WTC11 (cell line): ENCODE measurements at regions not wholly inside any gene's neighbourhood (a gene's known extent, or its start where the extent isn't known, plus 50 kb on each side); places are given as distances from the start of the nearest gene placed in this dataset.

Experiments
- ATAC-seq: fragments of 200-7000 bp; cut with Tn5 transposase; 2 replicates; pipeline ENCODE4 v1.10.0; 2021; ENCODE audit warnings: mild to moderate bottlenecking, moderate library complexity
- CTCF ChIA-PET: fragments of 300-600 bp; sonication (Branson Sonifier 250); formaldehyde crosslinking; loops from one replicate; lab custom pipeline; 2021; ENCODE audit warnings: antibody characterized with exemption; lab: Charles Lee
- POLR2A ChIA-PET: fragments of 350-600 bp; sonication (Branson Sonifier 250); formaldehyde crosslinking; loops from one replicate; lab custom pipeline; 2021; ENCODE audit warnings: antibody characterized with exemption; lab: Charles Lee
- DNase-seq: peaks from one replicate; pipeline ENCODE4 v3.0.0; 2021; ENCODE audit warnings: low spot score
- H3K27ac Mint-ChIP-seq: 2 replicates; pipeline ENCODE4 v1.8.0; 2021; ENCODE audit warnings: mixed read lengths
- H3K27me3 Mint-ChIP-seq: 2 replicates; pipeline ENCODE4 v1.8.0; 2021; ENCODE audit warnings: low read depth, mild to moderate bottlenecking, moderate library complexity, mixed read lengths
- H3K36me3 Mint-ChIP-seq: 2 replicates; pipeline ENCODE4 v1.8.0; 2021; ENCODE audit warnings: mixed read lengths
- H3K4me1 Mint-ChIP-seq: 2 replicates; pipeline ENCODE4 v1.8.0; 2022; ENCODE audit warnings: mixed read lengths
- H3K4me3 Mint-ChIP-seq: 2 replicates; pipeline ENCODE4 v1.8.0; 2021; ENCODE audit warnings: mild to moderate bottlenecking, moderate library complexity, mixed read lengths
- H3K9me3 Mint-ChIP-seq: 2 replicates; pipeline ENCODE4 v1.8.0; 2021; ENCODE audit warnings: mixed read lengths
- ATF1 ChIP-seq: sonication (generic); formaldehyde crosslinking; IDR thresholded peaks from 2 replicates; pipeline ENCODE4 v1.8.1; 2023; ENCODE audit warnings: mild to moderate bottlenecking, moderate library complexity, missing genetic modification reagents
- CBFB ChIP-seq: sonication (generic); formaldehyde crosslinking; IDR thresholded peaks from 2 replicates; pipeline ENCODE4 v1.8.1; 2022; ENCODE audit warnings: mild to moderate bottlenecking, low read depth, missing genetic modification reagents
- ELF4 ChIP-seq: sonication (generic); formaldehyde crosslinking; IDR thresholded peaks from 2 replicates; pipeline ENCODE4 v1.8.1; 2022; ENCODE audit warnings: low read depth, mild to moderate bottlenecking, moderate library complexity, missing genetic modification reagents
- GRHL2 ChIP-seq: fragments of 250-450 bp; sonication (Bioruptor Pico); IDR thresholded peaks from 2 replicates; pipeline ENCODE4 v1.8.0; 2022; ENCODE audit warnings: mild to moderate bottlenecking, moderate library complexity; ENCODE audit not compliant: insufficient replicate concordance, severe bottlenecking
- KAT7 ChIP-seq: sonication (generic); formaldehyde crosslinking; IDR thresholded peaks from 2 replicates; pipeline ENCODE4 v1.8.1; 2023; ENCODE audit warnings: missing genetic modification reagents, mild to moderate bottlenecking, borderline replicate concordance
- MYBL2 ChIP-seq: sonication (generic); formaldehyde crosslinking; IDR thresholded peaks from 2 replicates; pipeline ENCODE4 v1.8.1; 2023; ENCODE audit warnings: mild to moderate bottlenecking, moderate library complexity, missing genetic modification reagents
- ZBTB21 ChIP-seq: sonication (generic); formaldehyde crosslinking; IDR thresholded peaks from 2 replicates; pipeline ENCODE4 v1.8.1; 2023; ENCODE audit warnings: mild to moderate bottlenecking, missing genetic modification reagents, borderline replicate concordance
- ZNF138 ChIP-seq: sonication (generic); formaldehyde crosslinking; conservative IDR thresholded peaks from 2 replicates; pipeline ENCODE4 v1.8.1; 2022; ENCODE audit warnings: mild to moderate bottlenecking, moderate library complexity, missing genetic modification reagents
- TF ChIP-seq, protein P1 (sequence below): sonication (generic); formaldehyde crosslinking; IDR thresholded peaks from 2 replicates; pipeline ENCODE4 v1.8.1; 2023; ENCODE audit warnings: mild to moderate bottlenecking, missing genetic modification reagents
- TF ChIP-seq, protein P2 (sequence below): fragments of 250-450 bp; sonication (Bioruptor Pico); IDR thresholded peaks from 2 replicates; pipeline ENCODE4 v1.9.0; 2021; ENCODE audit warnings: mild to moderate bottlenecking
- TF ChIP-seq, protein P3 (sequence below): sonication (generic); formaldehyde crosslinking; IDR thresholded peaks from 2 replicates; pipeline ENCODE4 v1.8.0; 2022; ENCODE audit warnings: mild to moderate bottlenecking, missing genetic modification reagents
- TF ChIP-seq, protein P4 (sequence below): sonication (generic); formaldehyde crosslinking; IDR thresholded peaks from 2 replicates; pipeline ENCODE4 v1.8.1; 2022; ENCODE audit warnings: missing genetic modification reagents, borderline replicate concordance

GRCh38 chr1:118323246-118323645 is 138.2 kb upstream of the SPAG17 start:
- H3K9me3 Mint-ChIP-seq = peaks cover 14% of the 10 kb centered on the region
- CTCF ChIA-PET = no interaction called here

DNA sequence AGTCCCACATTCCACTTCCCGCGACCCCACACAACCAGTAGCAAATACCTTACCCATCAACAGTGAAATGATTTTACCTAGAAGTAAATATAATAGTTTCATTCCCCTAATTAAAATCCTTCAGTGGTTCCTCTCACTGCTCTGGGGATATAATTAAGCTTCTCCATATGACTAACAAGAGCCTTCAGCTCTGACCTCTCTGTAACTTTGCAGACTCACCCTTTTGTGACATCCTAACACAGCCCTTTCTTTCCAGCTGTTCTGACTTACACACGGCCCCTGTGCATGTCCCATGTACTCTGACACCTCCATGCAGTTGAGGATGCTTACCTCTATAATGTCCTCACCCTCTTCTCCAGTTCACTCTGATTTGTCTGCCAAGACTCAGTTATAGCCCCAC is 137.3 kb upstream of the SPAG17 start:
- no peak for TF ChIP-seq MYBL2
- TF ChIP-seq, protein P1, sequence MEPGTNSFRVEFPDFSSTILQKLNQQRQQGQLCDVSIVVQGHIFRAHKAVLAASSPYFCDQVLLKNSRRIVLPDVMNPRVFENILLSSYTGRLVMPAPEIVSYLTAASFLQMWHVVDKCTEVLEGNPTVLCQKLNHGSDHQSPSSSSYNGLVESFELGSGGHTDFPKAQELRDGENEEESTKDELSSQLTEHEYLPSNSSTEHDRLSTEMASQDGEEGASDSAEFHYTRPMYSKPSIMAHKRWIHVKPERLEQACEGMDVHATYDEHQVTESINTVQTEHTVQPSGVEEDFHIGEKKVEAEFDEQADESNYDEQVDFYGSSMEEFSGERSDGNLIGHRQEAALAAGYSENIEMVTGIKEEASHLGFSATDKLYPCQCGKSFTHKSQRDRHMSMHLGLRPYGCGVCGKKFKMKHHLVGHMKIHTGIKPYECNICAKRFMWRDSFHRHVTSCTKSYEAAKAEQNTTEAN (CRISPR knock-in tag) = no peak
- POLR2A ChIA-PET = no interaction called here
- Mint-ChIP-seq H3K4me3 (no peak overlapping the region), H3K9me3 (peaks cover 14% of the 10 kb centered on the region), H3K27ac (no peak overlapping the region), H3K4me1 (no peaks in the 10 kb centered on the region), H3K27me3 (no peaks in the 10 kb centered on the region), H3K36me3 (0 out of 2 replicates have a peak, but pooled peaks cover 4% of the 10 kb centered on the region)
- CTCF ChIA-PET = no interaction called here
- DNase-seq = no peak
- no peak for ATAC-seq

More at GRCh38 chr1:118323246-118323645, 138.2 kb upstream of the SPAG17 start:
- H3K36me3 Mint-ChIP-seq = 0 out of 2 replicates have a peak, but pooled peaks cover 4% of the 10 kb centered on the region
- TF ChIP-seq GRHL2 (no peak), KAT7 (no peak)
- TF ChIP-seq, protein P2, sequence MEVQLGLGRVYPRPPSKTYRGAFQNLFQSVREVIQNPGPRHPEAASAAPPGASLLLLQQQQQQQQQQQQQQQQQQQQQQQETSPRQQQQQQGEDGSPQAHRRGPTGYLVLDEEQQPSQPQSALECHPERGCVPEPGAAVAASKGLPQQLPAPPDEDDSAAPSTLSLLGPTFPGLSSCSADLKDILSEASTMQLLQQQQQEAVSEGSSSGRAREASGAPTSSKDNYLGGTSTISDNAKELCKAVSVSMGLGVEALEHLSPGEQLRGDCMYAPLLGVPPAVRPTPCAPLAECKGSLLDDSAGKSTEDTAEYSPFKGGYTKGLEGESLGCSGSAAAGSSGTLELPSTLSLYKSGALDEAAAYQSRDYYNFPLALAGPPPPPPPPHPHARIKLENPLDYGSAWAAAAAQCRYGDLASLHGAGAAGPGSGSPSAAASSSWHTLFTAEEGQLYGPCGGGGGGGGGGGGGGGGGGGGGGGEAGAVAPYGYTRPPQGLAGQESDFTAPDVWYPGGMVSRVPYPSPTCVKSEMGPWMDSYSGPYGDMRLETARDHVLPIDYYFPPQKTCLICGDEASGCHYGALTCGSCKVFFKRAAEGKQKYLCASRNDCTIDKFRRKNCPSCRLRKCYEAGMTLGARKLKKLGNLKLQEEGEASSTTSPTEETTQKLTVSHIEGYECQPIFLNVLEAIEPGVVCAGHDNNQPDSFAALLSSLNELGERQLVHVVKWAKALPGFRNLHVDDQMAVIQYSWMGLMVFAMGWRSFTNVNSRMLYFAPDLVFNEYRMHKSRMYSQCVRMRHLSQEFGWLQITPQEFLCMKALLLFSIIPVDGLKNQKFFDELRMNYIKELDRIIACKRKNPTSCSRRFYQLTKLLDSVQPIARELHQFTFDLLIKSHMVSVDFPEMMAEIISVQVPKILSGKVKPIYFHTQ (CRISPR knock-in tag) = no peak
- TF ChIP-seq, all 79 proteins: peak for 0
- H3K27me3 Mint-ChIP-seq = no peaks in the 10 kb centered on the region
- POLR2A ChIA-PET = no interaction called here
- ATAC-seq (no peak), DNase-seq (no peak)
- no peak overlapping the region for H3K4me3 Mint-ChIP-seq
- no peaks in the 10 kb centered on the region for H3K4me1 Mint-ChIP-seq
- no peak overlapping the region for H3K27ac Mint-ChIP-seq

GRCh38 chr1:118321840-118322239 is 136.8 kb upstream of the SPAG17 start:
- no peak for ATAC-seq

More at GRCh38 chr1:118321840-118322239, 136.8 kb upstream of the SPAG17 start:
- Mint-ChIP-seq H3K36me3 (0 out of 2 replicates have a peak, but pooled peaks cover 4% of the 10 kb centered on the region), H3K27ac (no peak overlapping the region), H3K4me3 (no peak overlapping the region), H3K4me1 (no peaks in the 10 kb centered on the region), H3K27me3 (no peaks in the 10 kb centered on the region), H3K9me3 (peaks cover 14% of the 10 kb centered on the region)
- ChIA-PET POLR2A (no interaction called here), CTCF (no interaction called here)
- DNase-seq = no peak
- TF ChIP-seq, protein P1 (CRISPR knock-in tag) = no peak
- no peak for TF ChIP-seq ZBTB21 (CRISPR knock-in tag)
- TF ChIP-seq ATF1 (CRISPR knock-in tag) = no peak
- TF ChIP-seq, protein P3, sequence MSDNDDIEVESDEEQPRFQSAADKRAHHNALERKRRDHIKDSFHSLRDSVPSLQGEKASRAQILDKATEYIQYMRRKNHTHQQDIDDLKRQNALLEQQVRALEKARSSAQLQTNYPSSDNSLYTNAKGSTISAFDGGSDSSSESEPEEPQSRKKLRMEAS (CRISPR knock-in tag) = no peak
- TF ChIP-seq, protein P4, sequence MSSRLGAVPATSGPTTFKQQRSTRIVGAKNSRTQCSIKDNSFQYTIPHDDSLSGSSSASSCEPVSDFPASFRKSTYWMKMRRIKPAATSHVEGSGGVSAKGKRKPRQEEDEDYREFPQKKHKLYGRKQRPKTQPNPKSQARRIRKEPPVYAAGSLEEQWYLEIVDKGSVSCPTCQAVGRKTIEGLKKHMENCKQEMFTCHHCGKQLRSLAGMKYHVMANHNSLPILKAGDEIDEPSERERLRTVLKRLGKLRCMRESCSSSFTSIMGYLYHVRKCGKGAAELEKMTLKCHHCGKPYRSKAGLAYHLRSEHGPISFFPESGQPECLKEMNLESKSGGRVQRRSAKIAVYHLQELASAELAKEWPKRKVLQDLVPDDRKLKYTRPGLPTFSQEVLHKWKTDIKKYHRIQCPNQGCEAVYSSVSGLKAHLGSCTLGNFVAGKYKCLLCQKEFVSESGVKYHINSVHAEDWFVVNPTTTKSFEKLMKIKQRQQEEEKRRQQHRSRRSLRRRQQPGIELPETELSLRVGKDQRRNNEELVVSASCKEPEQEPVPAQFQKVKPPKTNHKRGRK (CRISPR knock-in tag) = no peak
- TF ChIP-seq ELF4 (CRISPR knock-in tag) = no peak
- no peak for TF ChIP-seq ZNF138 (CRISPR knock-in tag)
- no peak for TF ChIP-seq CBFB
- TF ChIP-seq, all 79 proteins: peak for 0
